SK-N-SH treated with all-trans-retinoic acid at 6 μM for 48 hours (cell line): ENCODE measurements at regions not wholly inside any gene's neighbourhood (a gene's known extent, or its start where the extent isn't known, plus 50 kb on each side); places are given as distances from the start of the nearest gene placed in this dataset.

ENCODE experiments used
- ARNTL ChIP-seq: fragments of 450-650 bp; formaldehyde crosslinking; IDR thresholded peaks from 2 replicates; pipeline ENCODE4 v1.5.0; 2020; ENCODE audit warnings: low read depth, mild to moderate bottlenecking, moderate library complexity, borderline replicate concordance
- CREB5 ChIP-seq: fragments of 250-450 bp; sonication (Bioruptor Pico); IDR thresholded peaks from 2 replicates; pipeline ENCODE4 v1.5.1; 2020; ENCODE audit warnings: low read depth, mild to moderate bottlenecking, moderate library complexity
- CSRNP3 ChIP-seq: fragments of 250-450 bp; sonication (Bioruptor Pico); IDR thresholded peaks from 2 replicates; pipeline ENCODE4 v1.5.1; 2021; ENCODE audit warnings: mild to moderate bottlenecking, moderate library complexity
- OSR1 ChIP-seq: fragments of 250-450 bp; sonication (Bioruptor Pico); IDR thresholded peaks from 2 replicates; pipeline ENCODE4 v1.8.0; 2022; ENCODE audit warnings: moderate library complexity, mild to moderate bottlenecking, inconsistent platforms
- PATZ1 ChIP-seq: fragments of 250-450 bp; sonication (Bioruptor Pico); IDR thresholded peaks from 2 replicates; pipeline ENCODE4 v1.8.0; 2020; ENCODE audit warnings: mild to moderate bottlenecking, moderate library complexity, borderline replicate concordance
- POU6F1 ChIP-seq: fragments of 250-450 bp; sonication (Bioruptor Pico); IDR thresholded peaks from 2 replicates; pipeline ENCODE4 v1.8.0; 2021; ENCODE audit warnings: low read depth, mild to moderate bottlenecking, moderate library complexity, borderline replicate concordance
- RARB ChIP-seq: fragments of 250-450 bp; sonication (Bioruptor Pico); IDR thresholded peaks from 2 replicates; pipeline ENCODE4 v1.8.0; 2021; ENCODE audit warnings: mild to moderate bottlenecking, moderate library complexity
- TOX ChIP-seq: fragments of 250-450 bp; sonication (Bioruptor Pico); IDR thresholded peaks from 2 replicates; pipeline ENCODE4 v1.8.0; 2021; ENCODE audit warnings: mild to moderate bottlenecking, moderate library complexity, borderline replicate concordance
- TSHZ2 ChIP-seq: fragments of 250-450 bp; sonication (Bioruptor Pico); IDR thresholded peaks from 2 replicates; pipeline ENCODE4 v1.5.0; 2020; ENCODE audit warnings: mild to moderate bottlenecking, moderate library complexity
- ZC3H10 ChIP-seq: fragments of 250-450 bp; sonication (Bioruptor Pico); IDR thresholded peaks from 2 replicates; pipeline ENCODE4 v1.5.1; 2021; ENCODE audit warnings: mild to moderate bottlenecking, moderate library complexity
- ZFP3 ChIP-seq: fragments of 250-450 bp; sonication (Bioruptor Pico); IDR thresholded peaks from 2 replicates; pipeline ENCODE4 v1.5.0; 2020; ENCODE audit warnings: mild to moderate bottlenecking, moderate library complexity
- ZFP30 ChIP-seq: fragments of 450-650 bp; formaldehyde crosslinking; IDR thresholded peaks from 2 replicates; pipeline ENCODE4 v1.5.0; 2022; ENCODE audit warnings: mild to moderate bottlenecking, moderate library complexity
- ZNF565 ChIP-seq: fragments of 450-650 bp; formaldehyde crosslinking; conservative IDR thresholded peaks from 2 replicates; pipeline ENCODE4 v1.5.0; 2020; ENCODE audit warnings: low read depth, mild to moderate bottlenecking, moderate library complexity

GRCh38 chr4:81602854-81603253 is 131.1 kb upstream of the RASGEF1B start:
- no peak for TF ChIP-seq ZNF565 (CRISPR knock-in tag)
- TF ChIP-seq ARNTL (CRISPR knock-in tag), result no peak
- no peak for TF ChIP-seq ZC3H10
- TF ChIP-seq PATZ1 (CRISPR knock-in tag), result no peak
- no peak for TF ChIP-seq RARB (CRISPR knock-in tag)
- no peak for TF ChIP-seq CREB5 (CRISPR knock-in tag)
- no peak for TF ChIP-seq ZFP3 (CRISPR knock-in tag)
- TF ChIP-seq TSHZ2, result no peak
- TF ChIP-seq CSRNP3, result no peak
- TF ChIP-seq OSR1 (CRISPR knock-in tag), result no peak
- TF ChIP-seq ZFP30 (CRISPR knock-in tag), result no peak
- TF ChIP-seq TOX (CRISPR knock-in tag), result no peak
- no peak for TF ChIP-seq POU6F1
